ENCODE measurements at regions not wholly inside any gene's neighbourhood (a gene's known extent, or its start where the extent isn't known, plus 50 kb on each side); places are given as distances from the start of the nearest gene placed in this dataset.

DNA sequence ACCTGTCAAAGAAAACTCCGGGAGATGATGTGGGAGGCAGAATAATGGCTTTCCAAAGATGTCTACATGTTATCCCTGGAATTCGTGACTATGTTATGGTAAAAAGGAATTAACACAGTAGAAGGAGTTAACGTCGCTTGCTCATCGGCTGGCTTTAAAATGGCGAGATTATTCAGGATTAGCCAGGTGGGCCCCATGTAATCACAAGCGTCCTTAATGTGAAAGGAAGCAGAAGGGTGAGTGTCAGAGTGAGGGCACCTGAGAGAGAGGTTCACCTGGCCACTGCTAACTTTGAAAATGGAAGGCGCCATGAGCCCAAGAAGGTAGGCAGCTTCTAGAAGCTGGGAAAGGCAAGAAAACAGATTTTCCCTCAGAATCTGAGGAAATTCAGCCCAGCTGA lies 557.2 kb downstream of the EPHB1 start:
- no peak overlapping the region for H3K4me2 ChIP-seq (ENCODE audit: insufficient read depth, low read length)
- H3K4me1 ChIP-seq (ENCODE audit: insufficient read depth, low read length), result no peaks in the 10 kb centered on the region
- TF ChIP-seq CTCF (IDR thresholded peaks at IDR 0.05; ENCODE audit: extremely low read depth, low read depth, low read length), result no peak
- H3K79me2 ChIP-seq (ENCODE audit: insufficient read depth, low read length), result no peaks in the 10 kb centered on the region
- no peak for DNase-seq (ENCODE audit: insufficient read length, low spot score, missing footprints)
- no peaks in the 10 kb centered on the region for H3K27me3 ChIP-seq (ENCODE audit: insufficient read depth, low read length)
- H3K27ac ChIP-seq (ENCODE audit: low read depth, low read length), result no peak overlapping the region
- H4K20me1 ChIP-seq (ENCODE audit: insufficient read depth, low read length), result no peaks in the 10 kb centered on the region
- H3K36me3 ChIP-seq (ENCODE audit: insufficient read depth, low read length), result no peaks in the 10 kb centered on the region
- H2AFZ ChIP-seq (ENCODE audit: low read length), result no peak overlapping the region
- H3K9me3 ChIP-seq (ENCODE audit: low read depth, low read length), result no peaks in the 10 kb centered on the region
- H3K4me3 ChIP-seq (ENCODE audit: insufficient read depth, low read length), result no peak overlapping the region

GRCh38 chr3:135362889-135363288 lies 567.8 kb downstream of the EPHB1 start:
- H3K4me3 ChIP-seq (ENCODE audit: insufficient read depth, low read length), result no peak overlapping the region
- no peaks in the 10 kb centered on the region for H3K9me3 ChIP-seq (ENCODE audit: low read depth, low read length)
- H3K36me3 ChIP-seq (ENCODE audit: insufficient read depth, low read length), result no peaks in the 10 kb centered on the region
- no peaks in the 10 kb centered on the region for H4K20me1 ChIP-seq (ENCODE audit: insufficient read depth, low read length)
- no peaks in the 10 kb centered on the region for H3K79me2 ChIP-seq (ENCODE audit: insufficient read depth, low read length)
- TF ChIP-seq CTCF (IDR thresholded peaks at IDR 0.05; ENCODE audit: extremely low read depth, low read depth, low read length), result no peak
- DNase-seq (ENCODE audit: insufficient read length, low spot score, missing footprints), result no peak
- no peak overlapping the region for H3K27ac ChIP-seq (ENCODE audit: low read depth, low read length)
- H3K27me3 ChIP-seq (ENCODE audit: insufficient read depth, low read length), result no peaks in the 10 kb centered on the region
- H3K4me1 ChIP-seq (ENCODE audit: insufficient read depth, low read length), result no peaks in the 10 kb centered on the region
- no peak overlapping the region for H3K4me2 ChIP-seq (ENCODE audit: insufficient read depth, low read length)
- H2AFZ ChIP-seq (ENCODE audit: low read length), result no peak overlapping the region

DNA sequence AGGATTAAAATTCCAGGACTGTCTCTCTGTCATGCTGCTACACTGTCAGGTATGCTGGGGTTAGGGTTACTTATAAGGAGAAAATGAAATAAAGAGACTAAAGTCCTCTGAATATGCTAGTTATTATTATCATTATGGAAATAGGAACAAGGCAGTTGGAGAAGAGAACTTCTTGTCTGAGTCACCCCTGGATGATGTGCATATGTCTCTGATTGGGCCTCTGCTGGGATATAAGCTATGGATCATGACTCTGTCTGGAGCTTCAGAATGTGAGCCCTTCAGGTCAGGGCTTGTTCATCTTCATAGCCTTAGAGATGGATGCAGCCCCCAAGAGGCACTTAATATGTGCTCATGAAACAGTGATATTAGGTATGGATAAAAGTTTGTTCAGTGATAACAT lies 569.6 kb downstream of the EPHB1 start:
- Histone ChIP-seq H4K20me1 (ENCODE audit: insufficient read depth, low read length) (no peaks in the 10 kb centered on the region), H3K4me1 (ENCODE audit: insufficient read depth, low read length) (no peaks in the 10 kb centered on the region), H3K79me2 (ENCODE audit: insufficient read depth, low read length) (no peaks in the 10 kb centered on the region), H2AFZ (ENCODE audit: low read length) (no peak overlapping the region), H3K9me3 (ENCODE audit: low read depth, low read length) (no peaks in the 10 kb centered on the region), H3K27me3 (ENCODE audit: insufficient read depth, low read length) (no peaks in the 10 kb centered on the region), H3K36me3 (ENCODE audit: insufficient read depth, low read length) (no peaks in the 10 kb centered on the region), H3K27ac (ENCODE audit: low read depth, low read length) (no peak overlapping the region), H3K4me2 (ENCODE audit: insufficient read depth, low read length) (no peak overlapping the region), H3K4me3 (ENCODE audit: insufficient read depth, low read length) (no peak overlapping the region)
- TF ChIP-seq CTCF (IDR thresholded peaks at IDR 0.05; ENCODE audit: extremely low read depth, low read depth, low read length), result no peak
- DNase-seq (ENCODE audit: insufficient read length, low spot score, missing footprints), result no peak

DNA sequence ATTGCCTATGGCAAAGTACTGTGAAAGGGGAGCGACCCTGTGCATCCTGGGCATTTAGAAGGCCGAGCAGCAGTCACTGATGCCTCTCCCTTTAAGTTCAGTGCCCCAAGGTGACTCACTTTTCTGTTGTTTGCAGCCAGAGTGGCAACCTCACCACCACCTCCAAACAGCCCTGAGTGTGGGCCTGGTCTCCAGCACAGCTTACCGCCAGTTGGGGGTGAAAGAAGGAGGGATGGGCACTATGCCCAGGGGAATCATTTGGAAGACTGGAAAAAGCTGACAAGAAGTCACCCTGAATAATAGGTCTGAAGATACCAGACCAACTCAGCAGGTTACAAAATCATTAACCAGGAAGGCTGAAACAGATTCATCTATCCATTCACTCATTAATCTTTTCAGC lies 571.8 kb downstream of the EPHB1 start:
- Histone ChIP-seq H3K4me1 (ENCODE audit: insufficient read depth, low read length) (no peaks in the 10 kb centered on the region), H3K36me3 (ENCODE audit: insufficient read depth, low read length) (no peaks in the 10 kb centered on the region), H3K27ac (ENCODE audit: low read depth, low read length) (no peak overlapping the region), H4K20me1 (ENCODE audit: insufficient read depth, low read length) (no peaks in the 10 kb centered on the region), H3K79me2 (ENCODE audit: insufficient read depth, low read length) (no peaks in the 10 kb centered on the region), H2AFZ (ENCODE audit: low read length) (no peak overlapping the region), H3K27me3 (ENCODE audit: insufficient read depth, low read length) (no peaks in the 10 kb centered on the region), H3K4me2 (ENCODE audit: insufficient read depth, low read length) (no peak overlapping the region), H3K4me3 (ENCODE audit: insufficient read depth, low read length) (no peak overlapping the region), H3K9me3 (ENCODE audit: low read depth, low read length) (no peaks in the 10 kb centered on the region)
- DNase-seq (ENCODE audit: insufficient read length, low spot score, missing footprints), result no peak
- no peak for TF ChIP-seq CTCF (IDR thresholded peaks at IDR 0.05; ENCODE audit: extremely low read depth, low read depth, low read length)
